DND-41 (cell line): ENCODE measurements at regions not wholly inside any gene's neighbourhood (a gene's known extent, or its start where the extent isn't known, plus 50 kb on each side); places are given as distances from the start of the nearest gene placed in this dataset.

Experiments
- ATAC-seq: fragments of 200-7000 bp; cut with Tn5 transposase; 3 replicates; pipeline ENCODE4 v1.9.1; 2021; ENCODE audit warnings: low read depth; ENCODE audit not compliant: insufficient read depth
- DNase-seq: peaks from one replicate; pipeline ENCODE4 v3.0.0-alpha.2; 2020
- H2AFZ ChIP-seq: 2 replicates; pipeline ENCODE4 v1.6.0; 2012; ENCODE audit warnings: low read depth, low read length
- H3K27ac ChIP-seq: 2 replicates; pipeline ENCODE4 v1.5.1; 2012; ENCODE audit warnings: low read length, inconsistent platforms
- H3K27me3 ChIP-seq: fragments of 200-600 bp; sonication (generic); 2 replicates; pipeline ENCODE4 v1.6.0; 2012; ENCODE audit warnings: low read length, mild to moderate bottlenecking, inconsistent platforms; ENCODE audit not compliant: insufficient read depth, poor library complexity
- H3K36me3 ChIP-seq: 2 replicates; pipeline ENCODE4 v1.5.1; 2012; ENCODE audit warnings: low read length, inconsistent platforms; ENCODE audit not compliant: insufficient read depth
- H3K4me1 ChIP-seq: 2 replicates; pipeline ENCODE4 v1.5.1; 2012; ENCODE audit warnings: mild to moderate bottlenecking, low read length; ENCODE audit not compliant: insufficient read depth
- H3K4me2 ChIP-seq: 2 replicates; pipeline ENCODE4 v1.6.0; 2012; ENCODE audit warnings: mild to moderate bottlenecking, moderate library complexity, low read length, inconsistent platforms; ENCODE audit not compliant: insufficient read depth
- H3K4me3 ChIP-seq, 2 experiments: fragments of 200-600 bp in 1 of 2; shearing (Covaris generic) in 1 of 2; 2 replicates each; pipeline ENCODE4 v1.5.1; 2012 to 2016; ENCODE audit warnings: inconsistent platforms in 2 of 2, low read length in 2 of 2, mild to moderate bottlenecking in 2 of 2, low read depth in 1 of 2, moderate library complexity in 1 of 2
- H3K79me2 ChIP-seq: 2 replicates; pipeline ENCODE4 v1.6.0; 2012; ENCODE audit warnings: low read length, inconsistent platforms; ENCODE audit not compliant: insufficient read depth
- H3K9ac ChIP-seq: 2 replicates; pipeline ENCODE4 v1.6.0; 2012; ENCODE audit warnings: low read depth, mild to moderate bottlenecking, inconsistent platforms, low read length, moderate library complexity
- H3K9me3 ChIP-seq: 2 replicates; pipeline ENCODE4 v1.5.1; 2012; ENCODE audit warnings: low read length, moderate library complexity, mild to moderate bottlenecking, inconsistent platforms; ENCODE audit not compliant: insufficient read depth, severe bottlenecking
- H4K20me1 ChIP-seq: 2 replicates; pipeline ENCODE4 v1.6.0; 2012; ENCODE audit warnings: low read length; ENCODE audit not compliant: insufficient read depth
- CTCF ChIP-seq: IDR thresholded peaks from 2 replicates; pipeline ENCODE4 v1.5.1; 2012; ENCODE audit warnings: borderline replicate concordance, low read length, moderate library complexity, mild to moderate bottlenecking; ENCODE audit not compliant: poor library complexity, severe bottlenecking; ENCODE audit errors: extremely low read depth
- EZH2 ChIP-seq: IDR thresholded peaks from 3 replicates; pipeline ENCODE4 v1.6.1; 2012; ENCODE audit warnings: borderline replicate concordance, low read depth, mild to moderate bottlenecking, moderate library complexity, low read length, inconsistent platforms; ENCODE audit not compliant: severe bottlenecking

DNA sequence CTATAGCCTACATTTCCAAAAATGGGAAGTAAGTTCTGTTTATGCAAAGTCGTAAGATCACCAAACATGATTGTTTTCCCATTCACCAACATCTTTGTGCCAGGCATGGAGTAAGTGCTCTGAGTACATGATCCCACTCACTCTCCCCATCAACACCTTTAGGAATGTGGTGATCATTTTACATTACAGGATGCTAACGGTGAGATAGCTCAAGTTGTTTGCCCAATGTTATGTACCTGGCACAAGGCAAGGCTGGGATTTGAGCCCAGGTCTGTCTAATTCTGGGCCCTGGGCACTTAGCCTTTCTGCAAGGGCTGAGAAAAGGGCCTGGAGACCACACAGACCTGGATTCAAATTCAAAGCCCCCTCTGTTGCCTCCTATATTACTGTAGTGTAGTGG, 581.7 kb upstream of the CFAP20DC start:
- Histone ChIP-seq H4K20me1 (no peaks in the 10 kb centered on the region), H3K4me1 (no peaks in the 10 kb centered on the region), H3K4me3 (no peak overlapping the region), H2AFZ (no peak overlapping the region), H3K9ac (no peak overlapping the region), H3K9me3 (no peaks in the 10 kb centered on the region), H3K79me2 (no peaks in the 10 kb centered on the region), H3K27ac (no peak overlapping the region), H3K36me3 (no peaks in the 10 kb centered on the region), H3K4me2 (no peak overlapping the region), H3K27me3 (no peaks in the 10 kb centered on the region)
- TF ChIP-seq CTCF (no peak), EZH2 (no peak)
- DNase-seq, result no peak
- ATAC-seq, result no peak

GRCh38 chr3:59621037-59621436, 571.2 kb upstream of the CFAP20DC start:
- Histone ChIP-seq H3K4me3 (no peak overlapping the region), H3K27ac (no peak overlapping the region), H3K79me2 (no peaks in the 10 kb centered on the region), H3K4me1 (no peaks in the 10 kb centered on the region), H3K4me2 (no peak overlapping the region), H3K9ac (no peak overlapping the region), H4K20me1 (no peaks in the 10 kb centered on the region), H2AFZ (no peak overlapping the region), H3K36me3 (no peaks in the 10 kb centered on the region), H3K9me3 (no peaks in the 10 kb centered on the region), H3K27me3 (no peaks in the 10 kb centered on the region)
- no peak for TF ChIP-seq CTCF
- TF ChIP-seq EZH2, result no peak
- DNase-seq (no peak), ATAC-seq (no peak)

GRCh38 chr3:59620325-59620724, 570.5 kb upstream of the CFAP20DC start:
- ATAC-seq (no peak), DNase-seq (no peak)
- no peaks in the 10 kb centered on the region for H3K79me2 ChIP-seq
- no peaks in the 10 kb centered on the region for H3K4me1 ChIP-seq
- H3K36me3 ChIP-seq, result no peaks in the 10 kb centered on the region
- H3K9me3 ChIP-seq, result no peaks in the 10 kb centered on the region
- no peak overlapping the region for H3K9ac ChIP-seq
- TF ChIP-seq EZH2 (no peak), CTCF (no peak)
- no peaks in the 10 kb centered on the region for H4K20me1 ChIP-seq
- H3K27me3 ChIP-seq, result no peaks in the 10 kb centered on the region
- H3K4me2 ChIP-seq, result no peak overlapping the region
- no peak overlapping the region for H2AFZ ChIP-seq
- no peak overlapping the region for H3K27ac ChIP-seq
- no peak overlapping the region for H3K4me3 ChIP-seq

DNA sequence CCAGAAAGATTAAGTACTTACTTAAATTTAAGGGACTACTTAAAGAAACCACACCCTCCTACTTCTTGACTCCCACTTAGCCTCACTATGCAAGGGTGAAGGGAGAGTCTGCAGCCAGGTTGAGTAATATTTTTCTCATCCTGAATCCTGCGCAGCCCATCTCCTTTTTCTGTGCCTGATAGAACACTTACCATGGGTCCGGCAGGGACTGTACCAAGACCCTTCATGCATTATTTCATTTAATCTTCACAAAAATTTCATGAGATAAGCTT, 562.6 kb upstream of the CFAP20DC start:
- H3K79me2 ChIP-seq, result no peaks in the 10 kb centered on the region
- no peak for ATAC-seq
- H3K27ac ChIP-seq, result no peak overlapping the region
- H3K4me3 ChIP-seq, result no peak overlapping the region
- TF ChIP-seq EZH2 (no peak), CTCF (no peak)
- H3K27me3 ChIP-seq, result no peaks in the 10 kb centered on the region
- H3K4me2 ChIP-seq, result no peak overlapping the region
- H4K20me1 ChIP-seq, result no peaks in the 10 kb centered on the region
- H3K9me3 ChIP-seq, result peaks cover 7% of the 10 kb centered on the region
- H3K4me1 ChIP-seq, result no peaks in the 10 kb centered on the region
- no peak overlapping the region for H2AFZ ChIP-seq
- no peaks in the 10 kb centered on the region for H3K36me3 ChIP-seq
- DNase-seq, result no peak
- H3K9ac ChIP-seq, result no peak overlapping the region
